ENCODE measurements at regions not wholly inside any gene's neighbourhood (a gene's known extent, or its start where the extent isn't known, plus 50 kb on each side); places are given as distances from the start of the nearest gene placed in this dataset.
"Not testable (repeated sequence)": the region's sequence is repeated elsewhere in the genome, so short reads cannot be mapped to it uniquely, and the experiment has no call there.

GRCh38 chr3:166500420-166500819 lies 663.2 kb upstream of the BCHE start:
- not testable (repeated sequence) for TF ChIP-seq MAX (IDR thresholded peaks at IDR 0.05; ENCODE audit: low read depth); USF1 (IDR thresholded peaks at IDR 0.05; ENCODE audit: borderline replicate concordance, low read depth); SMC3 (IDR thresholded peaks at IDR 0.05; ENCODE audit: low read depth, low read length); RCOR1 (IDR thresholded peaks at IDR 0.05; ENCODE audit: low read length); CTCF (IDR thresholded peaks at IDR 0.05); USF2 (IDR thresholded peaks at IDR 0.05; ENCODE audit: borderline replicate concordance, low read depth, low read length); TEAD4 (IDR thresholded peaks at IDR 0.05; ENCODE audit: borderline replicate concordance, insufficient read depth); PBX3 (IDR thresholded peaks at IDR 0.05); POLR2AphosphoS5 (IDR thresholded peaks at IDR 0.05; ENCODE audit: low read depth, low read length); RAD21 (IDR thresholded peaks at IDR 0.05; ENCODE audit: low read length); CHD2 (IDR thresholded peaks at IDR 0.05; ENCODE audit: low read length, partially characterized antibody); GABPA (IDR thresholded peaks at IDR 0.05; ENCODE audit: low read depth); RFX5 (IDR thresholded peaks at IDR 0.05; ENCODE audit: low read length)
